Muscle layer of colon (tissue), 2 donors: ENCODE measurements at regions not wholly inside any gene's neighbourhood (a gene's known extent, or its start where the extent isn't known, plus 50 kb on each side); places are given as distances from the start of the nearest gene placed in this dataset.

Experiments used
- H3K27ac ChIP-seq: one replicate; pipeline ENCODE4 v1.7.0; 2013; ENCODE audit warnings: low read depth, mild to moderate bottlenecking, low read length, moderate library complexity
- H3K27me3 ChIP-seq, 2 donors: one replicate each; pipeline ENCODE4 v1.7.0; 2013; ENCODE audit warnings: low read length in 2 of 2, mild to moderate bottlenecking in 2 of 2; ENCODE audit not compliant: insufficient read depth in 2 of 2, control insufficient read depth in 1 of 2
- H3K36me3 ChIP-seq: one replicate; pipeline ENCODE4 v1.7.0; 2013; ENCODE audit warnings: mild to moderate bottlenecking, low read length; ENCODE audit not compliant: insufficient read depth
- H3K4me1 ChIP-seq: one replicate; pipeline ENCODE4 v1.7.0; 2013; ENCODE audit warnings: mild to moderate bottlenecking, low read length; ENCODE audit not compliant: insufficient read depth
- H3K4me3 ChIP-seq, 2 donors: one replicate each; pipeline ENCODE4 v1.7.0; 2013; ENCODE audit warnings: low read length in 2 of 2, low read depth in 1 of 2, mild to moderate bottlenecking in 1 of 2, moderate library complexity in 1 of 2
- H3K9ac ChIP-seq: one replicate; pipeline ENCODE4 v1.7.0; 2013; ENCODE audit warnings: low read length
- H3K9me3 ChIP-seq: one replicate; pipeline ENCODE4 v1.7.0; 2013; ENCODE audit warnings: mild to moderate bottlenecking, low read length
- donor health status: abdominal sarcoma.
- donor health status: Adenocarcinoma of cecum.

GRCh38 chr5:166436872-166437271, 1854.6 kb upstream of the WWC1 start:
- Histone ChIP-seq H3K4me3 (no peak overlapping the region), H3K4me1 (peaks cover 6% of the 10 kb centered on the region), H3K27me3 (no peaks in the 10 kb centered on the region), H3K27ac (no peak overlapping the region), H3K9ac (no peak overlapping the region), H3K9me3 (no peaks in the 10 kb centered on the region), H3K36me3 (no peaks in the 10 kb centered on the region)

GRCh38 chr5:166486348-166486747, 1805.1 kb upstream of the WWC1 start:
- no peaks in the 10 kb centered on the region for H3K9me3 ChIP-seq
- no peaks in the 10 kb centered on the region for H3K36me3 ChIP-seq
- H3K9ac ChIP-seq: no peak overlapping the region
- H3K27me3 ChIP-seq: no peaks in the 10 kb centered on the region
- H3K4me1 ChIP-seq: no peaks in the 10 kb centered on the region
- no peak overlapping the region for H3K27ac ChIP-seq
- H3K4me3 ChIP-seq: no peak overlapping the region

GRCh38 chr5:166488560-166488959, 1802.9 kb upstream of the WWC1 start:
- no peaks in the 10 kb centered on the region for H3K4me1 ChIP-seq
- no peak overlapping the region for H3K4me3 ChIP-seq
- no peaks in the 10 kb centered on the region for H3K36me3 ChIP-seq
- H3K9ac ChIP-seq: no peak overlapping the region
- H3K27me3 ChIP-seq: no peaks in the 10 kb centered on the region
- no peaks in the 10 kb centered on the region for H3K9me3 ChIP-seq
- no peak overlapping the region for H3K27ac ChIP-seq

GRCh38 chr5:166493040-166493439, 1798.4 kb upstream of the WWC1 start:
- Histone ChIP-seq H3K4me3 (no peak overlapping the region), H3K27ac (no peak overlapping the region), H3K27me3 (no peaks in the 10 kb centered on the region), H3K4me1 (no peaks in the 10 kb centered on the region), H3K9me3 (no peaks in the 10 kb centered on the region), H3K9ac (no peak overlapping the region), H3K36me3 (no peaks in the 10 kb centered on the region)

- H3K4me3 ChIP-seq: no peak overlapping the region
- H3K27ac ChIP-seq: no peak overlapping the region
- H3K9ac ChIP-seq: no peak overlapping the region
- H3K36me3 ChIP-seq: no peaks in the 10 kb centered on the region
- no peaks in the 10 kb centered on the region for H3K27me3 ChIP-seq
- H3K9me3 ChIP-seq: no peaks in the 10 kb centered on the region
- H3K4me1 ChIP-seq: no peaks in the 10 kb centered on the region
Observed at GRCh38 chr5:166493612-166494011, 1797.8 kb upstream of the WWC1 start.

GRCh38 chr5:166497496-166498104, 1793.8 kb upstream of the WWC1 start:
- Histone ChIP-seq H3K27ac (no peak overlapping the region), H3K4me3 (no peak overlapping the region), H3K27me3 (no peaks in the 10 kb centered on the region), H3K9me3 (no peaks in the 10 kb centered on the region), H3K9ac (no peak overlapping the region), H3K4me1 (no peaks in the 10 kb centered on the region), H3K36me3 (no peaks in the 10 kb centered on the region)

- no peak overlapping the region for H3K4me3 ChIP-seq
- H3K36me3 ChIP-seq: no peaks in the 10 kb centered on the region
- H3K9me3 ChIP-seq: no peaks in the 10 kb centered on the region
- no peak overlapping the region for H3K9ac ChIP-seq
- no peaks in the 10 kb centered on the region for H3K4me1 ChIP-seq
- no peaks in the 10 kb centered on the region for H3K27me3 ChIP-seq
- H3K27ac ChIP-seq: no peak overlapping the region
Observed at GRCh38 chr5:166499447-166500240, 1791.8 kb upstream of the WWC1 start.

GRCh38 chr5:166503506-166503905, 1787.9 kb upstream of the WWC1 start:
- H3K36me3 ChIP-seq: no peaks in the 10 kb centered on the region
- H3K4me1 ChIP-seq: no peaks in the 10 kb centered on the region
- H3K9ac ChIP-seq: no peak overlapping the region
- H3K27ac ChIP-seq: no peak overlapping the region
- H3K4me3 ChIP-seq: no peak overlapping the region
- H3K9me3 ChIP-seq: no peaks in the 10 kb centered on the region
- H3K27me3 ChIP-seq: no peaks in the 10 kb centered on the region

- Histone ChIP-seq H3K4me3 (no peak overlapping the region), H3K9ac (no peak overlapping the region), H3K27me3 (no peaks in the 10 kb centered on the region), H3K4me1 (no peaks in the 10 kb centered on the region), H3K9me3 (no peaks in the 10 kb centered on the region), H3K27ac (no peak overlapping the region), H3K36me3 (no peaks in the 10 kb centered on the region)
Observed at GRCh38 chr5:166505067-166505466, 1786.4 kb upstream of the WWC1 start.

GRCh38 chr5:166505544-166505943, 1785.9 kb upstream of the WWC1 start:
- Histone ChIP-seq H3K9ac (no peak overlapping the region), H3K4me1 (no peaks in the 10 kb centered on the region)

GRCh38 chr5:166507810-166508425, 1783.5 kb upstream of the WWC1 start:
- no peaks in the 10 kb centered on the region for H3K4me1 ChIP-seq

More at GRCh38 chr5:166505544-166505943, 1785.9 kb upstream of the WWC1 start:
- H3K9me3 ChIP-seq: no peaks in the 10 kb centered on the region
- H3K4me3 ChIP-seq: no peak overlapping the region
- H3K36me3 ChIP-seq: no peaks in the 10 kb centered on the region
- no peak overlapping the region for H3K27ac ChIP-seq
- H3K27me3 ChIP-seq: no peaks in the 10 kb centered on the region

More at GRCh38 chr5:166507810-166508425, 1783.5 kb upstream of the WWC1 start:
- no peak overlapping the region for H3K4me3 ChIP-seq
- no peak overlapping the region for H3K27ac ChIP-seq
- H3K9me3 ChIP-seq: no peaks in the 10 kb centered on the region
- H3K9ac ChIP-seq: no peak overlapping the region
- no peaks in the 10 kb centered on the region for H3K36me3 ChIP-seq
- H3K27me3 ChIP-seq: no peaks in the 10 kb centered on the region
